NCI-H1694 (cell line): ENCODE measurements at regions not wholly inside any gene's neighbourhood (a gene's known extent, or its start where the extent isn't known, plus 50 kb on each side); places are given as distances from the start of the nearest gene placed in this dataset.

Experiments
- DNase-seq: peaks from one replicate; lab custom pipeline; 2025; lab: John Stamatoyannopoulos, UW

GRCh38 chr10:47231414-47231813 is 68.6 kb upstream of the GDF10 start:
- no peak for DNase-seq

GRCh38 chr10:47233631-47234030 is 66.4 kb upstream of the GDF10 start:
- no peak for DNase-seq

GRCh38 chr10:47235484-47235883 is 64.5 kb upstream of the GDF10 start:
- DNase-seq = no peak

GRCh38 chr10:47237316-47238260 is 62.4 kb upstream of the GDF10 start:
- DNase-seq = no peak

- DNase-seq = no peak
These were observed 61.5 kb upstream of the GDF10 start for GRCh38 chr10:47238331-47239095.

GRCh38 chr10:47239211-47239610 is 60.8 kb upstream of the GDF10 start:
- no peak for DNase-seq

- DNase-seq = no peak
These were observed 59.8 kb upstream of the GDF10 start for GRCh38 chr10:47240173-47240572.

GRCh38 chr10:47241256-47241655 is 58.7 kb upstream of the GDF10 start:
- DNase-seq = no peak

GRCh38 chr10:47241946-47242867 is 57.8 kb upstream of the GDF10 start:
- DNase-seq = no peak

- no peak for DNase-seq
These were observed 56.6 kb upstream of the GDF10 start for GRCh38 chr10:47243356-47243755.

- no peak for DNase-seq
These were observed 56.2 kb upstream of the GDF10 start for GRCh38 chr10:47243791-47244190.

GRCh38 chr10:47244560-47245500 is 55.2 kb upstream of the GDF10 start:
- no peak for DNase-seq

GRCh38 chr10:47245731-47246350 is 54.2 kb upstream of the GDF10 start:
- no peak for DNase-seq

- DNase-seq = no peak
These were observed 53.4 kb upstream of the GDF10 start for GRCh38 chr10:47246406-47247147.

GRCh38 chr10:47247148-47248059 is 52.6 kb upstream of the GDF10 start:
- no peak for DNase-seq

- DNase-seq = no peak
These were observed 51.5 kb upstream of the GDF10 start for GRCh38 chr10:47248386-47249090.

- no peak for DNase-seq
These were observed 50.1 kb upstream of the GDF10 start for GRCh38 chr10:47249881-47250280.
